ENCODE measurements at regions not wholly inside any gene's neighbourhood (a gene's known extent, or its start where the extent isn't known, plus 50 kb on each side); places are given as distances from the start of the nearest gene placed in this dataset.

- Histone ChIP-seq H3K9ac (ENCODE audit: extremely low read depth, low read length, poor library complexity, severe bottlenecking) (no peak overlapping the region), H3K4me1 (ENCODE audit: control insufficient read depth, insufficient read depth, low read length) (peaks cover 3% of the 10 kb centered on the region), H3K9me3 (ENCODE audit: control insufficient read depth, low read length) (peaks cover 10% of the 10 kb centered on the region), H3K4me3 (ENCODE audit: low read length) (no peak overlapping the region), H3K27me3 (ENCODE audit: control insufficient read depth, insufficient read depth, low read length, poor library complexity, severe bottlenecking) (no peaks in the 10 kb centered on the region), H3K27ac (ENCODE audit: low read depth, low read length) (no peak overlapping the region), H3K36me3 (ENCODE audit: control insufficient read depth, insufficient read depth, low read length) (no peaks in the 10 kb centered on the region)
- no peak for DNase-seq
- peaks cover 19% of the 10 kb centered on the region for H3K4me1 Mint-ChIP-seq
- H3K36me3 Mint-ChIP-seq (ENCODE audit: low read depth): no peaks in the 10 kb centered on the region
- H3K4me3 Mint-ChIP-seq: no peak overlapping the region
- no peaks in the 10 kb centered on the region for H3K27me3 Mint-ChIP-seq (ENCODE audit: insufficient read depth)
- TF ChIP-seq, protein P1, sequence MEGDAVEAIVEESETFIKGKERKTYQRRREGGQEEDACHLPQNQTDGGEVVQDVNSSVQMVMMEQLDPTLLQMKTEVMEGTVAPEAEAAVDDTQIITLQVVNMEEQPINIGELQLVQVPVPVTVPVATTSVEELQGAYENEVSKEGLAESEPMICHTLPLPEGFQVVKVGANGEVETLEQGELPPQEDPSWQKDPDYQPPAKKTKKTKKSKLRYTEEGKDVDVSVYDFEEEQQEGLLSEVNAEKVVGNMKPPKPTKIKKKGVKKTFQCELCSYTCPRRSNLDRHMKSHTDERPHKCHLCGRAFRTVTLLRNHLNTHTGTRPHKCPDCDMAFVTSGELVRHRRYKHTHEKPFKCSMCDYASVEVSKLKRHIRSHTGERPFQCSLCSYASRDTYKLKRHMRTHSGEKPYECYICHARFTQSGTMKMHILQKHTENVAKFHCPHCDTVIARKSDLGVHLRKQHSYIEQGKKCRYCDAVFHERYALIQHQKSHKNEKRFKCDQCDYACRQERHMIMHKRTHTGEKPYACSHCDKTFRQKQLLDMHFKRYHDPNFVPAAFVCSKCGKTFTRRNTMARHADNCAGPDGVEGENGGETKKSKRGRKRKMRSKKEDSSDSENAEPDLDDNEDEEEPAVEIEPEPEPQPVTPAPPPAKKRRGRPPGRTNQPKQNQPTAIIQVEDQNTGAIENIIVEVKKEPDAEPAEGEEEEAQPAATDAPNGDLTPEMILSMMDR (conservative IDR thresholded peaks at IDR 0.05): peak; percentile 28
- H3K9me3 Mint-ChIP-seq: peaks cover 3% of the 10 kb centered on the region
- H3K27ac Mint-ChIP-seq: no peak overlapping the region
- WGBS, 2 experiments (ENCODE audit: insufficient coverage in 1 of 2, insufficient read length in 1 of 2): 83 to 85% methylated on average over 1 to 2 of the region's 2 CpGs
Observed at GRCh38 chr4:22191565-22191964, 243.0 kb upstream of the KCNIP4 start.

- TF ChIP-seq, protein P1 (conservative IDR thresholded peaks at IDR 0.05): no peak
Observed at GRCh38 chr4:22190855-22191254, 242.3 kb upstream of the KCNIP4 start.

GRCh38 chr4:22187203-22187820 lies 238.7 kb upstream of the KCNIP4 start:
- 80% methylated on average over 2 of the region's 2 CpGs; no CpG with 5 or more reads in 1 of the 2 experiments for WGBS, 2 experiments (ENCODE audit: insufficient coverage in 1 of 2, insufficient read length in 1 of 2)
- H3K4me1 Mint-ChIP-seq: peaks cover 20% of the 10 kb centered on the region
- H3K36me3 ChIP-seq (ENCODE audit: control insufficient read depth, insufficient read depth, low read length): no peaks in the 10 kb centered on the region
- no peaks in the 10 kb centered on the region for H3K9me3 ChIP-seq (ENCODE audit: control insufficient read depth, low read length)
- H3K27ac ChIP-seq (ENCODE audit: low read depth, low read length): no peak overlapping the region
- no peak overlapping the region for H3K4me3 ChIP-seq (ENCODE audit: low read length)
- no peaks in the 10 kb centered on the region for H3K27me3 ChIP-seq (ENCODE audit: control insufficient read depth, insufficient read depth, low read length, poor library complexity, severe bottlenecking)
- no peak overlapping the region for H3K4me3 Mint-ChIP-seq
- DNase-seq: no peak
- H3K9me3 Mint-ChIP-seq: no peaks in the 10 kb centered on the region
- H3K27ac Mint-ChIP-seq: no peak overlapping the region
- TF ChIP-seq, protein P1 (conservative IDR thresholded peaks at IDR 0.05): no peak
- no peaks in the 10 kb centered on the region for H3K36me3 Mint-ChIP-seq (ENCODE audit: low read depth)
- H3K27me3 Mint-ChIP-seq (ENCODE audit: insufficient read depth): no peaks in the 10 kb centered on the region
- H3K4me1 ChIP-seq (ENCODE audit: control insufficient read depth, insufficient read depth, low read length): peaks cover 10% of the 10 kb centered on the region
- no peak overlapping the region for H3K9ac ChIP-seq (ENCODE audit: extremely low read depth, low read length, poor library complexity, severe bottlenecking)

More at GRCh38 chr4:22190855-22191254, 242.3 kb upstream of the KCNIP4 start:
- H3K9me3 Mint-ChIP-seq: peaks cover 3% of the 10 kb centered on the region
- no peak for DNase-seq
- H3K4me3 Mint-ChIP-seq: no peak overlapping the region
- H3K36me3 Mint-ChIP-seq (ENCODE audit: low read depth): no peaks in the 10 kb centered on the region
- peaks cover 3% of the 10 kb centered on the region for H3K4me1 ChIP-seq (ENCODE audit: control insufficient read depth, insufficient read depth, low read length)
- no peak overlapping the region for H3K4me3 ChIP-seq (ENCODE audit: low read length)
- whole genome bisulfite sequencing, 2 experiments (ENCODE audit: insufficient coverage in 1 of 2, insufficient read length in 1 of 2): 100% methylated on average over 1 of the region's 1 CpG; no CpG with 5 or more reads in 1 of the 2 experiments
- H3K27ac Mint-ChIP-seq: no peak overlapping the region
- H3K36me3 ChIP-seq (ENCODE audit: control insufficient read depth, insufficient read depth, low read length): no peaks in the 10 kb centered on the region
- peaks cover 5% of the 10 kb centered on the region for H3K9me3 ChIP-seq (ENCODE audit: control insufficient read depth, low read length)
- no peak overlapping the region for H3K9ac ChIP-seq (ENCODE audit: extremely low read depth, low read length, poor library complexity, severe bottlenecking)
- H3K27me3 ChIP-seq (ENCODE audit: control insufficient read depth, insufficient read depth, low read length, poor library complexity, severe bottlenecking): no peaks in the 10 kb centered on the region
- H3K27ac ChIP-seq (ENCODE audit: low read depth, low read length): no peak overlapping the region
- H3K4me1 Mint-ChIP-seq: peaks cover 19% of the 10 kb centered on the region
- H3K27me3 Mint-ChIP-seq (ENCODE audit: insufficient read depth): no peaks in the 10 kb centered on the region

All from endodermal cell (in vitro differentiated cells).